HL-60 (cell line): ENCODE measurements at regions not wholly inside any gene's neighbourhood (a gene's known extent, or its start where the extent isn't known, plus 50 kb on each side); places are given as distances from the start of the nearest gene placed in this dataset.

Source experiments
- POLR2AphosphoS5 ChIP-seq: IDR thresholded peaks from 2 replicates; pipeline ENCODE4 v1.6.1; 2012; ENCODE audit warnings: low read depth
- SPI1 ChIP-seq: IDR thresholded peaks from 2 replicates; pipeline ENCODE4 v1.6.1; 2012; ENCODE audit warnings: low read depth, mild to moderate bottlenecking, borderline replicate concordance
- TF ChIP-seq, protein P1 (sequence below): IDR thresholded peaks from one replicate; pipeline ENCODE4 v1.5.1; 2011; ENCODE audit warnings: low read length, control low read depth, inconsistent platforms; ENCODE audit not compliant: insufficient read depth

DNA sequence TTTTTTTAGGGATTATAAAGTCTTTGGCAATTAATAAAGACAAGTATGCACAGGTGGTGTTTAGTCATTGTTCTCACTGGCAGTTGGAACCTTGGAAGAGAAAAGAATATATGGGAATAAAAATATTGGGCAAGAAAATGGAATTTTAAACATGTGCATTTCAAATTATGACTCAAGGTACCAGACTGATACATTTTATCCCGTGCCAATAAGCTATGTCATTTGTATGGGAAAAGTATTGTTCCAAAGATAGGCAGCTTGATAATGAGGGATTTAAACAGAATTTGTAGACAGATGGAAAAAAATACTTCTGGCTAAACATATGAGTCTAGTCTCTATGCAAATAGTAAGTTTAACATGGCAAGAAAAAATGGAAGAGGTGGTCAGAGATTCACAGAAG is 169.5 kb upstream of the UFM1 start:
- TF ChIP-seq SPI1 (no peak), POLR2AphosphoS5 (no peak)
- TF ChIP-seq, protein P1, sequence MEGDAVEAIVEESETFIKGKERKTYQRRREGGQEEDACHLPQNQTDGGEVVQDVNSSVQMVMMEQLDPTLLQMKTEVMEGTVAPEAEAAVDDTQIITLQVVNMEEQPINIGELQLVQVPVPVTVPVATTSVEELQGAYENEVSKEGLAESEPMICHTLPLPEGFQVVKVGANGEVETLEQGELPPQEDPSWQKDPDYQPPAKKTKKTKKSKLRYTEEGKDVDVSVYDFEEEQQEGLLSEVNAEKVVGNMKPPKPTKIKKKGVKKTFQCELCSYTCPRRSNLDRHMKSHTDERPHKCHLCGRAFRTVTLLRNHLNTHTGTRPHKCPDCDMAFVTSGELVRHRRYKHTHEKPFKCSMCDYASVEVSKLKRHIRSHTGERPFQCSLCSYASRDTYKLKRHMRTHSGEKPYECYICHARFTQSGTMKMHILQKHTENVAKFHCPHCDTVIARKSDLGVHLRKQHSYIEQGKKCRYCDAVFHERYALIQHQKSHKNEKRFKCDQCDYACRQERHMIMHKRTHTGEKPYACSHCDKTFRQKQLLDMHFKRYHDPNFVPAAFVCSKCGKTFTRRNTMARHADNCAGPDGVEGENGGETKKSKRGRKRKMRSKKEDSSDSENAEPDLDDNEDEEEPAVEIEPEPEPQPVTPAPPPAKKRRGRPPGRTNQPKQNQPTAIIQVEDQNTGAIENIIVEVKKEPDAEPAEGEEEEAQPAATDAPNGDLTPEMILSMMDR: no peak
